SJSA1 (cell line): ENCODE measurements at regions not wholly inside any gene's neighbourhood (a gene's known extent, or its start where the extent isn't known, plus 50 kb on each side); places are given as distances from the start of the nearest gene placed in this dataset.

Experiments
- DNase-seq, 2 experiments: peaks; one replicate each; pipeline ENCODE4 v3.0.0-alpha.2; 2015 to 2020; ENCODE audit warnings: low spot score in 2 of 2, low read depth in 1 of 2
- H3K27ac ChIP-seq: fragments of 250-450 bp; sonication (Bioruptor Pico); 2 replicates; pipeline ENCODE4 v1.5.1; 2020; ENCODE audit warnings: mild to moderate bottlenecking, moderate library complexity
- H3K27me3 ChIP-seq: fragments of 250-450 bp; sonication (Bioruptor Pico); replicated peaks from 2 replicates; pipeline ENCODE4 v1.5.1; 2020; ENCODE audit warnings: mild to moderate bottlenecking, moderate library complexity
- H3K36me3 ChIP-seq: fragments of 250-450 bp; sonication (Bioruptor Pico); 2 replicates; pipeline ENCODE4 v1.5.1; 2020; ENCODE audit warnings: mild to moderate bottlenecking
- H3K4me1 ChIP-seq: fragments of 250-450 bp; sonication (Bioruptor Pico); replicated peaks from 2 replicates; pipeline ENCODE4 v1.6.1; 2021; ENCODE audit warnings: mild to moderate bottlenecking
- H3K4me3 ChIP-seq: fragments of 250-450 bp; sonication (Bioruptor Pico); 2 replicates; pipeline ENCODE4 v1.5.1; 2020; ENCODE audit warnings: mild to moderate bottlenecking
- H3K9me3 ChIP-seq: fragments of 250-450 bp; sonication (Bioruptor Pico); replicated peaks from 2 replicates; pipeline ENCODE4 v1.5.1; 2020; ENCODE audit warnings: mild to moderate bottlenecking

GRCh38 chr11:98101329-98101728 is 919.4 kb upstream of the CNTN5 start:
- Histone ChIP-seq H3K27me3 (no peaks in the 10 kb centered on the region), H3K36me3 (no peaks in the 10 kb centered on the region), H3K9me3 (no peaks in the 10 kb centered on the region), H3K4me3 (no peak overlapping the region), H3K27ac (no peak overlapping the region), H3K4me1 (no peaks in the 10 kb centered on the region)
- no peak for DNase-seq

GRCh38 chr11:98104249-98104648 is 916.5 kb upstream of the CNTN5 start:
- no peaks in the 10 kb centered on the region for H3K9me3 ChIP-seq
- H3K36me3 ChIP-seq, result no peaks in the 10 kb centered on the region
- no peak for DNase-seq
- H3K4me3 ChIP-seq, result no peak overlapping the region
- no peak overlapping the region for H3K27ac ChIP-seq
- H3K4me1 ChIP-seq, result no peaks in the 10 kb centered on the region
- no peaks in the 10 kb centered on the region for H3K27me3 ChIP-seq

- Histone ChIP-seq H3K4me3 (no peak overlapping the region), H3K27ac (no peak overlapping the region), H3K9me3 (no peaks in the 10 kb centered on the region), H3K4me1 (no peaks in the 10 kb centered on the region), H3K27me3 (no peaks in the 10 kb centered on the region), H3K36me3 (no peaks in the 10 kb centered on the region)
- no peak for DNase-seq
Observed at GRCh38 chr11:98107736-98108135, 913.0 kb upstream of the CNTN5 start.

- Histone ChIP-seq H3K27ac (no peak overlapping the region), H3K9me3 (no peaks in the 10 kb centered on the region), H3K4me1 (no peaks in the 10 kb centered on the region), H3K27me3 (no peaks in the 10 kb centered on the region), H3K36me3 (no peaks in the 10 kb centered on the region), H3K4me3 (no peak overlapping the region)
- no peak for DNase-seq
Observed at GRCh38 chr11:98110030-98110429, 910.7 kb upstream of the CNTN5 start.

GRCh38 chr11:98115873-98116272 is 904.9 kb upstream of the CNTN5 start:
- Histone ChIP-seq H3K27me3 (no peaks in the 10 kb centered on the region), H3K4me1 (no peaks in the 10 kb centered on the region), H3K9me3 (no peaks in the 10 kb centered on the region), H3K4me3 (no peak overlapping the region), H3K36me3 (no peaks in the 10 kb centered on the region), H3K27ac (no peak overlapping the region)
- DNase-seq, result no peak

- Histone ChIP-seq H3K4me3 (no peak overlapping the region), H3K27ac (no peak overlapping the region), H3K36me3 (no peaks in the 10 kb centered on the region), H3K27me3 (no peaks in the 10 kb centered on the region), H3K9me3 (no peaks in the 10 kb centered on the region), H3K4me1 (no peaks in the 10 kb centered on the region)
- no peak for DNase-seq
Observed at GRCh38 chr11:98130117-98130625, 890.6 kb upstream of the CNTN5 start.

GRCh38 chr11:98136357-98136756 is 884.4 kb upstream of the CNTN5 start:
- H3K27me3 ChIP-seq, result no peaks in the 10 kb centered on the region
- H3K27ac ChIP-seq, result no peak overlapping the region
- DNase-seq, result no peak
- H3K4me3 ChIP-seq, result no peak overlapping the region
- no peaks in the 10 kb centered on the region for H3K36me3 ChIP-seq
- no peaks in the 10 kb centered on the region for H3K4me1 ChIP-seq
- H3K9me3 ChIP-seq, result no peaks in the 10 kb centered on the region

- H3K4me1 ChIP-seq, result no peaks in the 10 kb centered on the region
- H3K27me3 ChIP-seq, result no peaks in the 10 kb centered on the region
- no peaks in the 10 kb centered on the region for H3K36me3 ChIP-seq
- no peak for DNase-seq
- no peak overlapping the region for H3K4me3 ChIP-seq
- no peak overlapping the region for H3K27ac ChIP-seq
- no peaks in the 10 kb centered on the region for H3K9me3 ChIP-seq
Observed at GRCh38 chr11:98137437-98137836, 883.3 kb upstream of the CNTN5 start.

- Histone ChIP-seq H3K27ac (no peak overlapping the region), H3K36me3 (no peaks in the 10 kb centered on the region), H3K4me3 (no peak overlapping the region), H3K4me1 (no peaks in the 10 kb centered on the region), H3K27me3 (no peaks in the 10 kb centered on the region), H3K9me3 (no peaks in the 10 kb centered on the region)
- no peak for DNase-seq
Observed at GRCh38 chr11:98143661-98144060, 877.1 kb upstream of the CNTN5 start.

- H3K27me3 ChIP-seq, result no peaks in the 10 kb centered on the region
- DNase-seq, result no peak
- H3K4me3 ChIP-seq, result no peak overlapping the region
- H3K9me3 ChIP-seq, result no peaks in the 10 kb centered on the region
- no peak overlapping the region for H3K27ac ChIP-seq
- H3K36me3 ChIP-seq, result no peaks in the 10 kb centered on the region
- H3K4me1 ChIP-seq, result no peaks in the 10 kb centered on the region
Observed at GRCh38 chr11:98153752-98154151, 867.0 kb upstream of the CNTN5 start.

- Histone ChIP-seq H3K36me3 (no peaks in the 10 kb centered on the region), H3K4me1 (no peaks in the 10 kb centered on the region), H3K27me3 (no peaks in the 10 kb centered on the region), H3K9me3 (no peaks in the 10 kb centered on the region), H3K27ac (no peak overlapping the region), H3K4me3 (no peak overlapping the region)
- DNase-seq, result no peak
Observed at GRCh38 chr11:98155696-98156095, 865.1 kb upstream of the CNTN5 start.

GRCh38 chr11:98177925-98178324 is 842.8 kb upstream of the CNTN5 start:
- H3K9me3 ChIP-seq, result no peaks in the 10 kb centered on the region
- H3K36me3 ChIP-seq, result no peaks in the 10 kb centered on the region
- no peak for DNase-seq
- H3K27me3 ChIP-seq, result no peaks in the 10 kb centered on the region
- H3K27ac ChIP-seq, result no peak overlapping the region
- no peaks in the 10 kb centered on the region for H3K4me1 ChIP-seq
- no peak overlapping the region for H3K4me3 ChIP-seq

GRCh38 chr11:98180511-98180910 is 840.2 kb upstream of the CNTN5 start:
- Histone ChIP-seq H3K27ac (no peak overlapping the region), H3K4me3 (no peak overlapping the region), H3K27me3 (no peaks in the 10 kb centered on the region), H3K36me3 (no peaks in the 10 kb centered on the region), H3K9me3 (no peaks in the 10 kb centered on the region), H3K4me1 (no peaks in the 10 kb centered on the region)
- no peak for DNase-seq

- no peaks in the 10 kb centered on the region for H3K36me3 ChIP-seq
- H3K27me3 ChIP-seq, result no peaks in the 10 kb centered on the region
- no peak overlapping the region for H3K27ac ChIP-seq
- no peaks in the 10 kb centered on the region for H3K4me1 ChIP-seq
- DNase-seq, result no peak
- H3K9me3 ChIP-seq, result no peaks in the 10 kb centered on the region
- no peak overlapping the region for H3K4me3 ChIP-seq
Observed at GRCh38 chr11:98180921-98181320, 839.8 kb upstream of the CNTN5 start.

GRCh38 chr11:98183034-98183433 is 837.7 kb upstream of the CNTN5 start:
- no peaks in the 10 kb centered on the region for H3K36me3 ChIP-seq
- H3K4me3 ChIP-seq, result no peak overlapping the region
- no peaks in the 10 kb centered on the region for H3K27me3 ChIP-seq
- no peak for DNase-seq
- no peak overlapping the region for H3K27ac ChIP-seq
- H3K4me1 ChIP-seq, result no peaks in the 10 kb centered on the region
- H3K9me3 ChIP-seq, result no peaks in the 10 kb centered on the region
